ENCODE measurements at regions not wholly inside any gene's neighbourhood (a gene's known extent, or its start where the extent isn't known, plus 50 kb on each side); places are given as distances from the start of the nearest gene placed in this dataset.

GRCh38 chr5:3185488-3185887 is 410.1 kb upstream of the IRX1 start:
- 43 to 61% methylated on average over 9 to 12 of the region's 12 CpGs for WGBS, 2 donors (ENCODE audit: low coverage in 1 of 2)

GRCh38 chr5:3182133-3182876 is 413.3 kb upstream of the IRX1 start:
- H3K27ac ChIP-seq, result no peak overlapping the region
- in situ Hi-C loops (cut with MboI; ENCODE audit: low pct_ligation_motif_present in 1 of 4, low pct_unique_long_range_greater_than_20kb in 1 of 4, low sequenced_read_pairs in 3 of 4) (no loop called here), intact Hi-C loops (cut with DNase I; ENCODE audit: low total_unique reads) (no loop called here)
- TF ChIP-seq POLR2A (IDR thresholded peaks at IDR 0.05), result no peak
- no peak for TF ChIP-seq CTCF (IDR thresholded peaks at IDR 0.05)
- no peak for TF ChIP-seq EP300 (IDR thresholded peaks at IDR 0.05; ENCODE audit: low read depth)
- no peak for TF ChIP-seq POLR2AphosphoS5 (IDR thresholded peaks at IDR 0.05)
- 80 to 82% methylated on average over 11 to 12 of the region's 12 CpGs for WGBS, 2 donors (ENCODE audit: low coverage in 1 of 2)
- H3K4me1 ChIP-seq, result no peaks in the 10 kb centered on the region
- no peaks in the 10 kb centered on the region for H3K9me3 ChIP-seq
- no peaks in the 10 kb centered on the region for H3K27me3 ChIP-seq
- H3K36me3 ChIP-seq, result no peaks in the 10 kb centered on the region
- H3K4me3 ChIP-seq, result no peak overlapping the region
- no peak for DNase-seq

More at GRCh38 chr5:3185488-3185887, 410.1 kb upstream of the IRX1 start:
- in situ Hi-C loops (cut with MboI; ENCODE audit: low pct_ligation_motif_present in 1 of 4, low pct_unique_long_range_greater_than_20kb in 1 of 4, low sequenced_read_pairs in 3 of 4), result no loop called here
- H3K36me3 ChIP-seq, result no peaks in the 10 kb centered on the region
- no peaks in the 10 kb centered on the region for H3K4me1 ChIP-seq
- TF ChIP-seq POLR2AphosphoS5 (IDR thresholded peaks at IDR 0.05) (no peak), CTCF (IDR thresholded peaks at IDR 0.05) (no peak), EP300 (IDR thresholded peaks at IDR 0.05; ENCODE audit: low read depth) (no peak), POLR2A (IDR thresholded peaks at IDR 0.05) (no peak)
- H3K27me3 ChIP-seq, result no peaks in the 10 kb centered on the region
- H3K9me3 ChIP-seq, result no peaks in the 10 kb centered on the region
- intact Hi-C loops (cut with DNase I; ENCODE audit: low total_unique reads), result no loop called here
- no peak overlapping the region for H3K4me3 ChIP-seq
- H3K27ac ChIP-seq, result no peak overlapping the region
- DNase-seq, result no peak

GRCh38 chr5:3181671-3182070 is 414.0 kb upstream of the IRX1 start:
- Histone ChIP-seq H3K4me3 (no peak overlapping the region), H3K4me1 (no peaks in the 10 kb centered on the region), H3K27ac (no peak overlapping the region), H3K36me3 (no peaks in the 10 kb centered on the region), H3K9me3 (no peaks in the 10 kb centered on the region), H3K27me3 (no peaks in the 10 kb centered on the region)
- 55 to 81% methylated on average over 13 to 18 of the region's 18 CpGs for WGBS, 2 donors (ENCODE audit: low coverage in 1 of 2)
- in situ Hi-C loops (cut with MboI; ENCODE audit: low pct_ligation_motif_present in 1 of 4, low pct_unique_long_range_greater_than_20kb in 1 of 4, low sequenced_read_pairs in 3 of 4) (no loop called here), intact Hi-C loops (cut with DNase I; ENCODE audit: low total_unique reads) (no loop called here)
- DNase-seq, result no peak
- TF ChIP-seq POLR2AphosphoS5 (IDR thresholded peaks at IDR 0.05), result no peak

- intact Hi-C loops (cut with DNase I; ENCODE audit: low total_unique reads) (no loop called here), in situ Hi-C loops (cut with MboI; ENCODE audit: low pct_ligation_motif_present in 1 of 4, low pct_unique_long_range_greater_than_20kb in 1 of 4, low sequenced_read_pairs in 3 of 4) (no loop called here)
- no peaks in the 10 kb centered on the region for H3K36me3 ChIP-seq
- 86 to 100% methylated on average over 4 to 20 of the region's 20 CpGs for WGBS, 2 donors (ENCODE audit: low coverage in 1 of 2)
- H3K4me3 ChIP-seq, result no peak overlapping the region
- no peaks in the 10 kb centered on the region for H3K27me3 ChIP-seq
- TF ChIP-seq POLR2A (IDR thresholded peaks at IDR 0.05) (no peak), CTCF (IDR thresholded peaks at IDR 0.05) (no peak), EP300 (IDR thresholded peaks at IDR 0.05; ENCODE audit: low read depth) (no peak), POLR2AphosphoS5 (IDR thresholded peaks at IDR 0.05) (no peak)
- no peak for DNase-seq
- no peaks in the 10 kb centered on the region for H3K9me3 ChIP-seq
- H3K4me1 ChIP-seq, result no peaks in the 10 kb centered on the region
- H3K27ac ChIP-seq, result no peak overlapping the region
Measured at GRCh38 chr5:3180636-3181035, 415.0 kb upstream of the IRX1 start.

GRCh38 chr5:3179220-3179619 is 416.4 kb upstream of the IRX1 start:
- no peak for DNase-seq
- Histone ChIP-seq H3K4me1 (no peaks in the 10 kb centered on the region), H3K9me3 (no peaks in the 10 kb centered on the region), H3K4me3 (no peak overlapping the region), H3K27me3 (no peaks in the 10 kb centered on the region), H3K36me3 (no peaks in the 10 kb centered on the region), H3K27ac (no peak overlapping the region)
- WGBS, 2 donors (ENCODE audit: low coverage in 1 of 2), result 58 to 70% methylated on average over 3 to 5 of the region's 5 CpGs
- in situ Hi-C loops (cut with MboI; ENCODE audit: low pct_ligation_motif_present in 1 of 4, low pct_unique_long_range_greater_than_20kb in 1 of 4, low sequenced_read_pairs in 3 of 4) (no loop called here), intact Hi-C loops (cut with DNase I; ENCODE audit: low total_unique reads) (no loop called here)
- TF ChIP-seq POLR2AphosphoS5 (IDR thresholded peaks at IDR 0.05) (no peak), CTCF (IDR thresholded peaks at IDR 0.05) (no peak), POLR2A (IDR thresholded peaks at IDR 0.05) (no peak), EP300 (IDR thresholded peaks at IDR 0.05; ENCODE audit: low read depth) (no peak)

Measured in transverse colon (tissue), 4 donors.